GM18519 (cell line): ENCODE measurements at regions not wholly inside any gene's neighbourhood (a gene's known extent, or its start where the extent isn't known, plus 50 kb on each side); places are given as distances from the start of the nearest gene placed in this dataset.
"Not testable (repeated sequence)": the region's sequence is repeated elsewhere in the genome, so short reads cannot be mapped to it uniquely, and the experiment has no call there.

Experiments used
- ATAC-seq: cut with Tn5 transposase; IDR thresholded peaks from one replicate; pipeline ENCODE4 v1.9.1; 2021; ENCODE audit warnings: mild to moderate bottlenecking, moderate library complexity; ENCODE audit not compliant: unreplicated experiment, low FRiP score

DNA sequence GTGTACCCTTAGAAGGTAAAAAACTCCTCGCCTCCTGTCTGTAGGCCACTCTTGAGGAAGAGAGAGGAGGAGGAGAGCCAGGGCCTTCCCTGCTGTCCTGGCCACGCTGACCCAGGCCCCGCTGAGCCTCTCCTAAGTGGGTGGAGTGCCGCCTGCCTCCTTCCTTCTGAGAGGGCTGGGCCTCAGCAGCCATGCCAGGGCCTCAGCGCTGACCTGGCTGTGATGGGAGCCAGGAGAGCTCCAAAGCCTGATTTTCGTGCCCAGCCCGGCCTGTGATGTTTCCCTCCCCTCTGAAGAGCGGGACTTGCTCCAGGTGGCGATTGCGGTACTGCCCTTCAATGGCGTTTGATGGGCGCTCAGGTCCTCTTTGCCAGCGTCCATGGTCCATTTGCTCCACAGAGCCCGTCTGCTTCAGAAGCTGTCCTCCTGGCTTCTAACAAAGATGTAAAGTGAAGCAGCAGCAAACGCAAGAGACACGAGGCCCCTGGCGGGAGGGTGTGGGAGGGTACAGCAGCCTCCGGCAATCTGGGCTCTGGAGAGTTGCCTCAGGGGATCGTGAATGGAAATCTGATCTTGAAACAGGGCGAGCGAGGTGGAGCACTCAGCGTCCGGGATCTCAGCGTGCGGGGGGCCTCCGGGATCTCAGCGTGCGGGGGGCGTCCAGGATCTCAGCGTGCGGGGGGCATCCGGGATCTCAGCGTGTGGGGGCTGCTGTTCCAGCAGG is 93.5 kb downstream of the NPIPB11 start:
- no peak for ATAC-seq

- ATAC-seq = not testable (repeated sequence)
Observed at GRCh38 chr16:29312345-29312675, 94.2 kb downstream of the NPIPB11 start.

GRCh38 chr16:29311461-29312344 is 94.8 kb downstream of the NPIPB11 start:
- ATAC-seq = no peak

DNA sequence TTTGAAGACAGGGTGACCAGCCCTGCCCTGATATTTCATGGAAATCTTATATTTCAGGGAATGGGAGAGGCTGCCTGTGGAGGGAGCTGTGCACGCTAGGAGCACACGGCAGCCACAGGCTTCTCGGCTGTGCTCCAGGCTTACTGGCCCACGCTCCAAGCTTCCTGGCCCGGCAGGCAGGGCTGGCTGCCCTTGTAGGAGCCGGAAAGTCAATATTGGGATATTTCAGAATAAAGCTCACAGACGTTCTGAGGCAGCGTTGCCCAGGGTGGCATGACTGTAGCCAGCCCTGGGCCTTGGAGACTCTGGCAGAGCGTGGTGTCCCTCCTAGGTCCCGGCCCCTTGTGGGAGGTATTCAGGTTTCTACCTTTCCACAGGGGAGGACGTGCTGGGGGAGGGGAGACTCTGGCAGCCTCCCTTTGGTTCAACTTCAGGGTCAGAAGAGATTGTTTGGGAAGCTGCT is 95.6 kb downstream of the NPIPB11 start:
- no peak for ATAC-seq

DNA sequence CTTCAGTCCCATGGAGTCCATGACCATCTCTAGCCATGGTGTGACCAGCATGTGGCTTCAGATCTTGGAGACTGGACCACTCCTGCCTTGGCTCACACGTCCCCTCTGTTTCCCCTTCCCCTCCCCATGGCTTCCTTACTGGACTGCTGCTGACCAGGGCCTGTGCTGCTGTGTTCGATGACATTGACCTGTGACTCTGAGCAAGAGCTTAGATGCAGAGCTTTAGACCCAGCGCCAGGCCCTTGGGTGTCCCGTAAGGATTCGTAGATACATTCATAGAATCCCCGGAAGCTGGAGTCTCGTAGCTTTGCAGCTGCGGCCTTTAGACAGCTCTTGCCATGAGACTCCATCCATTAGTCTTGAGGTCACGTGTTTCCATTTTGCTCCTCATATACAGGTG is 96.3 kb downstream of the NPIPB11 start:
- not testable (repeated sequence) for ATAC-seq

GRCh38 chr16:29309601-29310000 is 96.9 kb downstream of the NPIPB11 start:
- not testable (repeated sequence) for ATAC-seq

DNA sequence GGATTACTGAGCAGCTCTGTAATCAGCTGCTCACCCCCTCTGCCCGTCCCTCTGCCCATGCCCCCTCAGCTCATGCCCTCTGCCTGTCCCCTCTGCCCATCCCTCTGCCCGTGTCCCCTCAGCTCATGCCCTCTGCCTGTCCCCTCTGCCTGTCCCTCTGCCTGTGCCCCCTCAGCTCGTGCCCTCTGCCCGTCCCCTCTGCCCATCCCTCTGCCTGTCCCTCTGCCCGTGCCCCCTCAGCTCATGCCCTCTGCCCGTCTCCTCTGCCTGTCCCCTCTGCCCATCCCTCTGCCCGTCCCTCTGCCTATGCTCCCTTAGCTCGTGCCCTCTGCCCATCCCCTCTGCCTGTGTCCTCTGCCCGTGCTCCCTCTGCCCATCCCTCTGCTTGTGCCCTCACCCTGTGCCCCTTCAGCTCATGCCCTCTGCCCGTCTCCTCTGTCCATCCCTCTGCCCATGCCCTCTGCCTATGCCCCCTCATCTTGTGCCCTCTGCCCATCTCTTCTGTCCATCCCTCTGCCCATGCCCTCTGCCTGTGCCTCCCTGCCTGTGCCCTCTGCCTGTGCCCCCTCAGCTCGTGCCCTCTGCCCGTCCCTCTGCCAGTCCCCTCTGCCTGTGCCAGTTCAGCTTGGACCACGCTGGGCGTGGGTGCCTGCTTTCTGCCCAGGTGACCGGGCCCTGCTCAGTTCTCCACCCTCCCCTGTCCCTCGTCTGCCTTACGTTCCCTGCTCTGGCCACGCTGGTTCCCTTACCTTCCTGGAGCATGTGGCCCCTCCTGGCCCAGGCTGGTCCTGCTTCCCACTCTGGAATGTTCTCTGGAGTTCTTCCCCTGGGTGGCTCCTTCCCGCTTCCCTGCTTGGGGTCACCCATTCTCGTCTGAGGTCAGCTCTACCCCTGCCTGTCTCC is 97.6 kb downstream of the NPIPB11 start:
- no peak for ATAC-seq

GRCh38 chr16:29307598-29308507 is 98.7 kb downstream of the NPIPB11 start:
- no peak for ATAC-seq

DNA sequence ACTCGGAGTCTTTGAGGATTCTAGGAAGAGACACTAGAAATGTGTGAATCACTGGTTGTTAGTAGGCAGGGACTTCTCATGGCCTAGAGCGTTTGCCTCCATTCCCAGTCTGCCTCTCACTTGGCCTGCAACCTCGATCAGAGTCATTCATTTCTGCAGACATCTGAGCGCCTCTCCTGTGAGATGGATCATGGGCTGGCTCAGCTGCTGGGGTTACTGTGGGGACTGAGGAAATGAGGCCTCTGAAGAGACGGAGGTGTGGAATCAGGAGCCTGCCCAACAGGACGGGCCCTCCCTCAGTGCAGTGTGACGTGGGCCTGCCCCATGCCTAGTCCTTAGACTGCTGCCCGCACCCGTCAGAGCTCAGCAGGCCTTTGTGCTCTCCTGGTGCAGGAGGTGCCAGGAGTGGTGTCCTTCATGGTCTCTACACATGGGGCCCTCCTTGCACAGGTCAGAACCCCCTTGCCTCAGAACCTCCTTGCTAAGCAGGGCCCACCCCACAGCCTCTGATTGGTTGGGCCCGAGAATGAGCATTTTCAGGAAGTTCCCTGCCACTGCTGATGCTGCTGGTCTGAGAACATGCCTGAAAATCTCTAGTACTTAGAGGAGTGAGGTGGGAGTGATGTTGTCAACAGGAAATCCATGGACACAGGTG is 99.4 kb downstream of the NPIPB11 start:
- no peak for ATAC-seq

GRCh38 chr16:29306201-29306600 is 100.3 kb downstream of the NPIPB11 start:
- ATAC-seq = no peak

- ATAC-seq = not testable (repeated sequence)
Observed at GRCh38 chr16:29305018-29305417, 101.5 kb downstream of the NPIPB11 start.

- ATAC-seq = no peak
Observed at GRCh38 chr16:29304251-29304650, 102.3 kb downstream of the NPIPB11 start.

DNA sequence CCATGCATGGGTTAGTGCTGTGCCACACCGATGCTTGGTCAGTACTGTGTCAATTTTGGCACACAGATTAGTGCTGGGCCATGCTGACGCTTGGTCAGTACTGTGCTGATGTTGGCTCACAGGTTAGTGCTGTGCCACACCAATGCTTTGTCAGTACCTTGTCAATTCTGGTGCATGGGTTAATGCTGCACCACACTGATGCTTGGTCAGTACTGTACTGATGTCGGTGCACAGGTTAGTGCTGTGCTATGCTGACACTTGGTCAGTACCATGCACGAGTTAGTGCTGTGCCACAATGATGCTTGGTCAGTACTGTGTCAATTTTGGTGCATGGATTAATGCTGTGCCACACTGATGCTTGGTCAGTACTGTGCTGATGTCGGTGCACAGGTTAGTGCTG is 103.0 kb downstream of the NPIPB11 start:
- no peak for ATAC-seq

DNA sequence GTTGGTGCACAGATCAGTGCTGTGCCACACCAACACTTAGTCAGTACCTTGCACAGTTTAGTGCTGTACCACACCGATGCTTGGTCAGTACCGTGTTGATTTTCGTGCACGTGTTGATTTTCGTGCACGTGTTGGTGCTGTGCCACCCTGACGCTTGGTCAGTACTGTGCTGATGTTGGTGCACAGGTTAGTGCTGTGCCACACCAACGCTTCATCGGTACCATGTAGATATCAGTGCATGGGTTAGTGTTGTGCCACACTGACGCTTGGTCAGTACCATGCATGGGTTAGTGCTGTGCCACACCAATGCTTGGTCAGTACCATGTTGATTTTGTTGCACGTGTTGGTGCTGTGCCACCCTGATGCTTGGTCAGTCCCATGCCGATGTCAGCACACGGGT is 103.5 kb downstream of the NPIPB11 start:
- ATAC-seq = no peak

DNA sequence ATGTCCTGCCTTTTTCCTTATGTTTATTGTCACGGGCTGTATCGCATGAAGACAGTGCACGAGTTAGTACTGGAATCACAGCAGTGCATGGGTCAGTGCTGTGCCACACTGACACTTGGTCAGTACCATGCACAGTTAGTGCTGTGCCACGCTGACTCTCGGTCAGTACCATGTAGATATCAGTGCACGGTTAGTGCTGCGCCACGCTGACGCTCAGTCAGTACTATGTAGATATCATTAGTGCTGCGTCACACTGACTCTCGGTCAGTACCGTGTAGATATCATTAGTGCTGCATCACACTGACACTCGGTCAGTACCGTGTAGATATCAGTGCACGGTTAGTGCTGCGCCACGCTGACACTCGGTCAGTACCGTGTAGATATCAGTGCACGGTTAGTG is 104.1 kb downstream of the NPIPB11 start:
- ATAC-seq = not testable (repeated sequence)

GRCh38 chr16:29301662-29302285 is 104.7 kb downstream of the NPIPB11 start:
- not testable (repeated sequence) for ATAC-seq

GRCh38 chr16:29300541-29301535 is 105.7 kb downstream of the NPIPB11 start:
- ATAC-seq = not testable (repeated sequence)
